Colonic mucosa (tissue), 4 donors: ENCODE measurements at regions not wholly inside any gene's neighbourhood (a gene's known extent, or its start where the extent isn't known, plus 50 kb on each side); places are given as distances from the start of the nearest gene placed in this dataset.

ENCODE experiments used
- DNase-seq: peaks from one replicate; pipeline ENCODE4 v3.0.0-alpha.2; 2020
- H3K27ac ChIP-seq: fragments of 200-600 bp; one replicate; pipeline ENCODE4 v1.8.0; 2021
- H3K27me3 ChIP-seq: fragments of 200-600 bp; one replicate; pipeline ENCODE4 v1.8.0; 2021
- H3K36me3 ChIP-seq: fragments of 200-600 bp; one replicate; pipeline ENCODE4 v1.8.0; 2021
- H3K4me1 ChIP-seq: fragments of 200-600 bp; one replicate; pipeline ENCODE4 v1.8.0; 2021; ENCODE audit warnings: mild to moderate bottlenecking
- H3K4me3 ChIP-seq: fragments of 200-600 bp; one replicate; pipeline ENCODE4 v1.8.0; 2021
- H3K9ac ChIP-seq, 2 donors: one replicate each; pipeline ENCODE4 v1.7.0; 2013; ENCODE audit warnings: control low read depth in 2 of 2, low read depth in 2 of 2, low read length in 2 of 2
- H3K9me3 ChIP-seq: fragments of 200-600 bp; one replicate; pipeline ENCODE4 v1.8.0; 2021
- CTCF ChIP-seq: fragments of 200-600 bp; IDR thresholded peaks from one replicate; pipeline ENCODE4 v1.8.0; 2022; ENCODE audit warnings: antibody characterized with exemption, mild to moderate bottlenecking
- intact Hi-C: fragments of 100-400 bp; cut with DNase I; formaldehyde crosslinking; loops from one replicate; pipeline ENCODE4 v1.14.1; 2022
- donor health status: healthy.
- donor health status: DM: no; HTN: no; CAD: no.
- donor health status: DM: no; HTN: no; CAD: no.

GRCh38 chr4:125847518-125847917 lies 532.8 kb downstream of the FAT4 start:
- intact Hi-C loops, result no loop called here

GRCh38 chr4:125849869-125850268 lies 535.1 kb downstream of the FAT4 start:
- Histone ChIP-seq H3K9ac (no peak overlapping the region), H3K36me3 (no peaks in the 10 kb centered on the region), H3K27me3 (no peaks in the 10 kb centered on the region), H3K4me1 (no peaks in the 10 kb centered on the region), H3K4me3 (no peak overlapping the region), H3K27ac (no peak overlapping the region), H3K9me3 (no peaks in the 10 kb centered on the region)
- no peak for DNase-seq
- TF ChIP-seq CTCF, result no peak
- intact Hi-C loops, result no loop called here

More at GRCh38 chr4:125847518-125847917, 532.8 kb downstream of the FAT4 start:
- H3K9me3 ChIP-seq, result no peaks in the 10 kb centered on the region
- H3K27me3 ChIP-seq, result no peaks in the 10 kb centered on the region
- no peaks in the 10 kb centered on the region for H3K36me3 ChIP-seq
- TF ChIP-seq CTCF, result no peak
- H3K4me3 ChIP-seq, result no peak overlapping the region
- DNase-seq, result no peak
- no peaks in the 10 kb centered on the region for H3K4me1 ChIP-seq
- no peak overlapping the region for H3K9ac ChIP-seq
- H3K27ac ChIP-seq, result no peak overlapping the region

- Histone ChIP-seq H3K9me3 (no peaks in the 10 kb centered on the region), H3K36me3 (no peaks in the 10 kb centered on the region), H3K4me3 (no peak overlapping the region), H3K27me3 (no peaks in the 10 kb centered on the region), H3K9ac (no peak overlapping the region), H3K4me1 (no peaks in the 10 kb centered on the region), H3K27ac (no peak overlapping the region)
- DNase-seq, result no peak
- intact Hi-C loops, result no loop called here
- no peak for TF ChIP-seq CTCF
Observed at GRCh38 chr4:125891597-125892258, 577.0 kb downstream of the FAT4 start.

- Histone ChIP-seq H3K4me3 (no peak overlapping the region), H3K9me3 (no peaks in the 10 kb centered on the region), H3K4me1 (no peaks in the 10 kb centered on the region), H3K9ac (no peak overlapping the region), H3K27me3 (no peaks in the 10 kb centered on the region), H3K36me3 (no peaks in the 10 kb centered on the region), H3K27ac (no peak overlapping the region)
- intact Hi-C loops, result no loop called here
- TF ChIP-seq CTCF, result no peak
- DNase-seq, result no peak
Observed at GRCh38 chr4:125904802-125905201, 590.0 kb downstream of the FAT4 start.

- Histone ChIP-seq H3K9ac (no peak overlapping the region), H3K4me3 (no peak overlapping the region), H3K9me3 (no peaks in the 10 kb centered on the region), H3K4me1 (no peaks in the 10 kb centered on the region), H3K27me3 (no peaks in the 10 kb centered on the region), H3K27ac (no peak overlapping the region), H3K36me3 (no peaks in the 10 kb centered on the region)
- intact Hi-C loops, result no loop called here
- DNase-seq, result no peak
- TF ChIP-seq CTCF, result no peak
Observed at GRCh38 chr4:125911058-125911457, 596.3 kb downstream of the FAT4 start.
